OCI-LY7 (cell line): ENCODE measurements at regions not wholly inside any gene's neighbourhood (a gene's known extent, or its start where the extent isn't known, plus 50 kb on each side); places are given as distances from the start of the nearest gene placed in this dataset.

ENCODE experiments used
- BruUV-seq: library from RNA; stranded (reverse); fragments of 400-500 nt; replicated peaks from 2 replicates; lab custom pipeline; 2021; lab: Mats Ljungman, UMichigan
- CTCF ChIA-PET: fragments of 300-600 bp; sonication (Branson Sonifier 250); formaldehyde crosslinking; loops from one replicate; lab custom pipeline; 2022; ENCODE audit warnings: antibody characterized with exemption; ENCODE audit not compliant: unreplicated experiment; lab: Charles Lee
- POLR2A ChIA-PET: fragments of 300-600 bp; sonication (Branson Sonifier 250); formaldehyde crosslinking; loops from one replicate; lab custom pipeline; 2022; ENCODE audit warnings: antibody characterized with exemption; lab: Charles Lee
- DNase-seq: peaks from one replicate; pipeline ENCODE4 v3.0.0-alpha.2; 2015; ENCODE audit warnings: low spot score
- H2AFZ ChIP-seq: fragments of 200-600 bp; sonication (generic), shearing (Covaris generic); 2 replicates; pipeline ENCODE4 v1.6.1; 2014; ENCODE audit warnings: mild to moderate bottlenecking, antibody characterized with exemption, low read length, moderate library complexity
- H3K27ac ChIP-seq: fragments of 200-600 bp; sonication (generic); 2 replicates; pipeline ENCODE4 v1.5.1; 2014; ENCODE audit warnings: mixed run types, low read depth, mild to moderate bottlenecking, moderate library complexity, low read length, inconsistent platforms; ENCODE audit not compliant: poor library complexity, severe bottlenecking
- H3K36me3 ChIP-seq: fragments of 200-600 bp; sonication (generic); 2 replicates; pipeline ENCODE4 v1.6.1; 2014; ENCODE audit warnings: mild to moderate bottlenecking, antibody characterized with exemption, low read length, moderate library complexity, mixed read lengths; ENCODE audit not compliant: insufficient read depth
- H3K4me1 ChIP-seq: fragments of 200-600 bp; sonication (generic); 2 replicates; pipeline ENCODE4 v1.5.1; 2014; ENCODE audit warnings: mild to moderate bottlenecking, low read length; ENCODE audit not compliant: insufficient read depth, poor library complexity, severe bottlenecking
- H3K4me2 ChIP-seq: fragments of 200-600 bp; sonication (generic); 2 replicates; pipeline ENCODE4 v1.6.1; 2014; ENCODE audit warnings: mild to moderate bottlenecking, low read length
- H3K4me3 ChIP-seq: fragments of 200-600 bp; sonication (generic); 2 replicates; pipeline ENCODE4 v1.5.1; 2014; ENCODE audit warnings: mild to moderate bottlenecking, low read depth, low read length; ENCODE audit not compliant: poor library complexity, severe bottlenecking
- H3K79me2 ChIP-seq: fragments of 200-600 bp; sonication (generic); 2 replicates; pipeline ENCODE4 v1.6.1; 2016; ENCODE audit warnings: low read depth, mild to moderate bottlenecking, low read length, moderate library complexity, mixed read lengths; ENCODE audit not compliant: insufficient read depth
- H3K9me2 ChIP-seq: fragments of 200-600 bp; sonication (generic); 2 replicates; pipeline ENCODE4 v1.6.1; 2016; ENCODE audit warnings: mild to moderate bottlenecking, low read length, mixed read lengths; ENCODE audit not compliant: insufficient read depth
- H3K9me3 ChIP-seq: fragments of 200-600 bp; sonication (generic); 2 replicates; pipeline ENCODE4 v1.6.1; 2014; ENCODE audit warnings: mild to moderate bottlenecking, mixed run types, low read length, mixed read lengths
- H4K20me1 ChIP-seq: fragments of 200-600 bp; sonication (generic); 2 replicates; pipeline ENCODE4 v1.6.1; 2014; ENCODE audit warnings: mild to moderate bottlenecking, antibody characterized with exemption, low read length, moderate library complexity, mixed read lengths; ENCODE audit not compliant: insufficient read depth
- CTCF ChIP-seq: fragments of 200-600 bp; sonication (generic); conservative IDR thresholded peaks from 2 replicates; pipeline ENCODE4 v1.5.1; 2014; ENCODE audit warnings: mild to moderate bottlenecking, antibody characterized with exemption, low read length, moderate library complexity, mixed read lengths
- EZH2phosphoT487 ChIP-seq: fragments of 200-600 bp; sonication (generic); IDR thresholded peaks from 2 replicates; pipeline ENCODE4 v1.6.1; 2018; ENCODE audit warnings: low read depth, borderline replicate concordance, mild to moderate bottlenecking, mixed run types, antibody characterized with exemption, low read length, moderate library complexity, mixed read lengths
- intact Hi-C: fragments of 100-400 bp; cut with micrococcal nuclease; formaldehyde crosslinking; loops from one replicate; pipeline ENCODE4 v1.10.0; 2022; ENCODE audit not compliant: unreplicated experiment

- no peak overlapping the region for H3K4me3 ChIP-seq
- H2AFZ ChIP-seq, result no peak overlapping the region
- H3K9me2 ChIP-seq, result no peaks in the 10 kb centered on the region
- ChIA-PET POLR2A (no interaction called here), CTCF (no interaction called here)
- no TSS peak for BruUV-seq
- TF ChIP-seq EZH2phosphoT487, result no peak
- TF ChIP-seq CTCF, result no peak
- intact Hi-C loops, result no loop called here
- no peak overlapping the region for H3K4me2 ChIP-seq
- H3K9me3 ChIP-seq, result no peaks in the 10 kb centered on the region
- no peaks in the 10 kb centered on the region for H3K4me1 ChIP-seq
- no peaks in the 10 kb centered on the region for H3K79me2 ChIP-seq
- no peaks in the 10 kb centered on the region for H4K20me1 ChIP-seq
- no peaks in the 10 kb centered on the region for H3K36me3 ChIP-seq
- DNase-seq, result no peak
- H3K27ac ChIP-seq, result no peak overlapping the region
These were observed 192.2 kb upstream of the HS3ST1 start for GRCh38 chr4:11620861-11621260.

- Histone ChIP-seq H3K4me1 (no peaks in the 10 kb centered on the region), H4K20me1 (no peaks in the 10 kb centered on the region)
These were observed 190.1 kb upstream of the HS3ST1 start for GRCh38 chr4:11618666-11619282.

More at GRCh38 chr4:11618666-11619282, 190.1 kb upstream of the HS3ST1 start:
- Histone ChIP-seq H2AFZ (no peak overlapping the region), H3K27ac (no peak overlapping the region), H3K9me2 (no peaks in the 10 kb centered on the region), H3K36me3 (no peaks in the 10 kb centered on the region), H3K79me2 (no peaks in the 10 kb centered on the region), H3K4me3 (no peak overlapping the region), H3K9me3 (no peaks in the 10 kb centered on the region), H3K4me2 (no peak overlapping the region)
- no TSS peak for BruUV-seq
- TF ChIP-seq CTCF (no peak), EZH2phosphoT487 (no peak)
- ChIA-PET POLR2A (no interaction called here), CTCF (no interaction called here)
- intact Hi-C loops, result no loop called here
- no peak for DNase-seq
